K562 (cell line): ENCODE measurements at regions not wholly inside any gene's neighbourhood (a gene's known extent, or its start where the extent isn't known, plus 50 kb on each side); places are given as distances from the start of the nearest gene placed in this dataset.

Source experiments
- ATAC-seq: fragments of 200-7000 bp; cut with Tn5 transposase; 3 replicates; pipeline ENCODE4 v1.9.1; 2020; ENCODE audit warnings: moderate library complexity
- BruUV-seq: library from RNA; stranded (reverse); fragments of 400-500 nt; replicated peaks from 2 replicates; lab custom pipeline; 2021; lab: Mats Ljungman, UMichigan
- CTCF ChIA-PET: fragments of 300-600 bp; formaldehyde crosslinking; extraction: SDS; loops from one replicate; lab custom pipeline; 2021; ENCODE audit warnings: low intra/inter-chr PET ratio; lab: Yijun Ruan, JAX
- POLR2A ChIA-PET: fragments of 300-600, 350-650 bp; sonication (Branson Sonifier 250); formaldehyde crosslinking; extraction: SDS; loops from one replicate; lab custom pipeline; 2021; ENCODE audit warnings: antibody characterized with exemption, inconsistent platforms; lab: Yijun Ruan, JAX
- DNase-seq, 4 experiments: peaks; one replicate each; pipeline versions ENCODE4 v3.0.0 to v3.0.0-alpha.2; 2011 to 2018; ENCODE audit warnings: low spot score in 3 of 4, mixed read lengths in 3 of 4; ENCODE audit errors: extremely low read depth in 1 of 4
- FAIRE-seq: peaks from 2 replicates; lab custom pipeline; 2011; peaks lifted over from hg19 to GRCh38; lab: Jason Lieb, UNC
- H2AFZ ChIP-seq: 2 replicates; pipeline ENCODE4 v1.6.0; 2011; ENCODE audit warnings: low read depth, low read length, control low read depth, inconsistent platforms
- H3K27ac ChIP-seq: fragments of 200-600 bp; 3 replicates; pipeline ENCODE4 v1.8.0; 2011; ENCODE audit warnings: low read depth, mild to moderate bottlenecking, control low read depth, inconsistent platforms, low read length, moderate library complexity, mixed read lengths; ENCODE audit errors: extremely low read depth
- H3K27me3 ChIP-seq, 2 experiments: fragments of 300-600 bp in 1 of 2; 2 replicates in 1 of 2; 3 replicates in 1 of 2; pipeline versions ENCODE4 v1.6.0 to v1.8.0; 2011; ENCODE audit warnings: inconsistent platforms in 2 of 2, low read length in 2 of 2, mild to moderate bottlenecking in 1 of 2, mixed read lengths in 1 of 2, moderate library complexity in 1 of 2; ENCODE audit not compliant: control insufficient read depth in 2 of 2, insufficient read depth in 2 of 2
- H3K36me3 ChIP-seq: fragments of 300-600 bp; 3 replicates; pipeline ENCODE4 v1.8.0; 2011; ENCODE audit warnings: mild to moderate bottlenecking, low read length, inconsistent platforms; ENCODE audit not compliant: control insufficient read depth, insufficient read depth
- H3K4me1 ChIP-seq, 2 experiments: fragments of 200-600 bp in 1 of 2; replicated peaks in 1 of 2; 2 replicates in 1 of 2; 3 replicates in 1 of 2; pipeline versions ENCODE4 v1.5.1 to v1.8.0; 2011; ENCODE audit warnings: inconsistent platforms in 2 of 2, low read length in 2 of 2, mild to moderate bottlenecking in 1 of 2, mixed read lengths in 1 of 2, moderate library complexity in 1 of 2; ENCODE audit not compliant: control insufficient read depth in 2 of 2, insufficient read depth in 2 of 2
- H3K4me2 ChIP-seq: 2 replicates; pipeline ENCODE4 v1.6.1; 2011; ENCODE audit warnings: low read length, control low read depth, inconsistent platforms, mixed read lengths; ENCODE audit not compliant: insufficient read depth
- H3K4me3 ChIP-seq: fragments of 200-600 bp; sonication (generic), shearing (Covaris generic); 2 replicates; pipeline ENCODE4 v1.5.1; 2016; ENCODE audit warnings: control low read depth, inconsistent platforms
- H3K79me2 ChIP-seq: fragments of 200-600 bp; 3 replicates; pipeline ENCODE4 v1.8.0; 2011; ENCODE audit warnings: low read length, inconsistent platforms; ENCODE audit not compliant: control insufficient read depth, insufficient read depth
- H3K9ac ChIP-seq, 2 experiments: 2 replicates each; pipeline versions ENCODE4 v1.6.0 to v1.6.1; 2011; ENCODE audit warnings: low read depth in 2 of 2, low read length in 2 of 2, control low read depth in 1 of 2, inconsistent platforms in 1 of 2, mild to moderate bottlenecking in 1 of 2, mixed read lengths in 1 of 2; ENCODE audit not compliant: insufficient read depth in 1 of 2
- H3K9me1 ChIP-seq: one replicate; pipeline ENCODE4 v1.6.0; 2011; ENCODE audit warnings: inconsistent platforms, mild to moderate bottlenecking, low read length, moderate library complexity; ENCODE audit not compliant: control insufficient read depth, insufficient read depth
- H3K9me3 ChIP-seq: replicated peaks from 2 replicates; pipeline ENCODE4 v1.5.1; 2011; ENCODE audit warnings: low read depth, low read length, inconsistent platforms; ENCODE audit not compliant: control insufficient read depth, insufficient read depth
- H4K20me1 ChIP-seq: replicated peaks from 2 replicates; pipeline ENCODE4 v1.6.1; 2011; ENCODE audit warnings: low read length, inconsistent platforms, mixed read lengths; ENCODE audit not compliant: control insufficient read depth, insufficient read depth
- CBFA2T3 ChIP-seq: fragments of 450-650 bp; IDR thresholded peaks from 2 replicates; pipeline ENCODE4 v1.6.1; 2017
- EGR1 ChIP-seq: fragments of 450-650 bp; conservative IDR thresholded peaks from 2 replicates; pipeline ENCODE4 v1.6.1; 2017; ENCODE audit warnings: mild to moderate bottlenecking
- ERF ChIP-seq: fragments of 450-650 bp; formaldehyde crosslinking; IDR thresholded peaks from 2 replicates; pipeline ENCODE4 v1.4.0; 2020; ENCODE audit warnings: mild to moderate bottlenecking, mixed read lengths
- KAT2B ChIP-seq: IDR thresholded peaks from one replicate; pipeline ENCODE4 v1.6.1; 2012; ENCODE audit warnings: low read depth, mild to moderate bottlenecking, control low read depth, inconsistent platforms, low read length, moderate library complexity
- MITF ChIP-seq: IDR thresholded peaks from 2 replicates; pipeline ENCODE4 v1.6.1; 2014; ENCODE audit warnings: antibody characterized with exemption
- NFYB ChIP-seq: IDR thresholded peaks from 2 replicates; pipeline ENCODE4 v1.6.1; 2011; ENCODE audit warnings: mild to moderate bottlenecking, moderate library complexity; ENCODE audit not compliant: insufficient read length; ENCODE audit errors: extremely low read depth
- PRDM10 ChIP-seq: fragments of 450-650 bp; IDR thresholded peaks from 2 replicates; pipeline ENCODE4 v1.6.1; 2018; ENCODE audit not compliant: partially characterized antibody
- RBM34 ChIP-seq: fragments of 200-400 bp; formaldehyde crosslinking; IDR thresholded peaks from 2 replicates; pipeline ENCODE4 v1.6.1; 2018; ENCODE audit warnings: low read length, borderline replicate concordance; ENCODE audit not compliant: insufficient read depth
- SFPQ ChIP-seq: fragments of 200-400 bp; formaldehyde crosslinking; IDR thresholded peaks from 2 replicates; pipeline ENCODE4 v1.6.1; 2017; ENCODE audit warnings: mild to moderate bottlenecking, low read depth, low read length, moderate library complexity
- ZNF197 ChIP-seq: fragments of 200-800 bp; sonication (Bioruptor generic); IDR thresholded peaks from 2 replicates; pipeline ENCODE4 v1.6.1; 2016; ENCODE audit warnings: low read depth, missing genetic modification characterization, missing compliant biosample characterization
- ZNF780A ChIP-seq: fragments of 250-450 bp; sonication (Bioruptor Pico); IDR thresholded peaks from 2 replicates; pipeline ENCODE4 v1.5.0; 2021; ENCODE audit warnings: mild to moderate bottlenecking
- WGBS: fragments of 100-300 bp; shearing (Covaris generic); methylation state at CpG from one replicate; pipeline ENCODE4 v1.1.6; 2016; ENCODE audit warnings: low coverage, mixed read lengths; ENCODE audit not compliant: insufficient coverage; ENCODE audit errors: missing lambda C conversion rate; 5-methylcytosine and 5-hydroxymethylcytosine counted together
- in situ Hi-C: fragments of 300-500 bp; cut with MboI; formaldehyde crosslinking; loops from 4 replicates; pipeline ENCODE4 v1.15.0; 2018; ENCODE audit warnings: inconsistent platforms, mixed read lengths
- intact Hi-C: fragments of 100-400 bp; cut with micrococcal nuclease; formaldehyde crosslinking; loops from 2 replicates; pipeline ENCODE4 v1.14.2; 2022
- TF ChIP-seq, protein P1 (sequence below): fragments of 450-650 bp; formaldehyde crosslinking; IDR thresholded peaks from 2 replicates; pipeline ENCODE4 v1.4.0; 2020; ENCODE audit warnings: mild to moderate bottlenecking, moderate library complexity

DNA sequence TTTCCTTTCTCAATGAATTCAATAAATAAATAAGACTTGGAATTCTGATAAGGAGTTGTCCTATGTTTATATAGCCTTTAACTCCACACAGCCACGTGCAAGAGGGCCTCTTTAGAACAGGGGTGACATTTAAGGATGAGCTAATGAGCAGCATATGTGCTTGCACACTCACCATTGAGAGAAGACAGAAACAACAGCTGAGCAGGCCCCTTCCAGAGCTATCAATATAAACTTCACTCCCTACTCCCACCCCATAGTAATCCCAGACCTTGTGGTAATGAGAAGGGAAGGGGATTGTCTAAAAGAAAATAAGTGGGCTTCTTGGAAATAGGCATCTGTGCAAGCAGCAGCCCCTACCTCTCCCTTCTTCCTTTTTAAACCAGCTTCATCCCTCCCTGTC is 176.0 kb downstream of the SEC16B start:
- Histone ChIP-seq H3K36me3 (no peaks in the 10 kb centered on the region), H3K4me2 (no peak overlapping the region), H3K9me1 (no peaks in the 10 kb centered on the region), H3K27ac (no peak overlapping the region), H2AFZ (no peak overlapping the region), H3K9me3 (no peaks in the 10 kb centered on the region; the same call in 1 of the 2 replicates), H4K20me1 (no peaks in the 10 kb centered on the region), H3K27me3 (no peaks in the 10 kb centered on the region), H3K4me3 (no peak overlapping the region), H3K9ac (no peak overlapping the region), H3K4me1 (no peaks in the 10 kb centered on the region), H3K79me2 (no peaks in the 10 kb centered on the region)
- ChIA-PET POLR2A (no interaction called here), CTCF (no interaction called here)
- intact Hi-C loops (no loop called here), in situ Hi-C loops (no loop called here)
- BruUV-seq = no TSS peak
- WGBS = 0% methylated on average over 1 of the region's 1 CpG
- DNase-seq (no peak), ATAC-seq (no peak), FAIRE-seq (no peak)
- TF ChIP-seq KAT2B = no peak
- TF ChIP-seq, protein P1, sequence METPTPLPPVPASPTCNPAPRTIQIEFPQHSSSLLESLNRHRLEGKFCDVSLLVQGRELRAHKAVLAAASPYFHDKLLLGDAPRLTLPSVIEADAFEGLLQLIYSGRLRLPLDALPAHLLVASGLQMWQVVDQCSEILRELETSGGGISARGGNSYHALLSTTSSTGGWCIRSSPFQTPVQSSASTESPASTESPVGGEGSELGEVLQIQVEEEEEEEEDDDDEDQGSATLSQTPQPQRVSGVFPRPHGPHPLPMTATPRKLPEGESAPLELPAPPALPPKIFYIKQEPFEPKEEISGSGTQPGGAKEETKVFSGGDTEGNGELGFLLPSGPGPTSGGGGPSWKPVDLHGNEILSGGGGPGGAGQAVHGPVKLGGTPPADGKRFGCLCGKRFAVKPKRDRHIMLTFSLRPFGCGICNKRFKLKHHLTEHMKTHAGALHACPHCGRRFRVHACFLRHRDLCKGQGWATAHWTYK (CRISPR knock-in tag) = no peak
- no peak for TF ChIP-seq ZNF780A (CRISPR knock-in tag)
- no peak for TF ChIP-seq ERF
- TF ChIP-seq NFYB = no peak
- TF ChIP-seq PRDM10 = no peak
- TF ChIP-seq RBM34 = no peak
- no peak for TF ChIP-seq SFPQ
- TF ChIP-seq MITF = no peak
- TF ChIP-seq ZNF197 = no peak
- no peak for TF ChIP-seq EGR1
- no peak for TF ChIP-seq CBFA2T3
